HuH-7 (cell line): ENCODE measurements at regions not wholly inside any gene's neighbourhood (a gene's known extent, or its start where the extent isn't known, plus 50 kb on each side); places are given as distances from the start of the nearest gene placed in this dataset.
"Not testable (repeated sequence)": the region's sequence is repeated elsewhere in the genome, so short reads cannot be mapped to it uniquely, and the experiment has no call there.

Experiments
- DNase-seq: peaks from one replicate; pipeline ENCODE4 v3.0.0; 2011; ENCODE audit warnings: low spot score

DNA sequence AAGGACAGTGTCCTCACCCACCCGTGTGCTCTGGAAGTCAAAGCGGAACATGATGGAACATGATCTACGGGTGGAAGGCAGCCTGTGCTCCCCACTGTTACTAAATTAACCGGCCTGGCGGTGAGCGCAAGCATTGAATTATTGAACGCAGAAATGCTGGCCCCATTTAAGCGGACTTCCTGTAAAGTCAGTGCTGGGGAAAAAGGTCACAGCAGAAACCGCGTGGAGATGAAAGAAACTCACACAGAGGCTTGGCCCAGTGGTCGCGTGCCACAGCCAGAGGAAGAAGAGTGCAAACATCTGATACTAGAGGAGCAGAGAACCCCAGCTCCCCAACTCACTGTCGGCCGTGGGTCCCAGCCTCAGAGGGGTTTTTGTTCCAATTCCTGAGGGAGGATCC is 321.2 kb downstream of the ADGRD1 start:
- DNase-seq, result no peak

DNA sequence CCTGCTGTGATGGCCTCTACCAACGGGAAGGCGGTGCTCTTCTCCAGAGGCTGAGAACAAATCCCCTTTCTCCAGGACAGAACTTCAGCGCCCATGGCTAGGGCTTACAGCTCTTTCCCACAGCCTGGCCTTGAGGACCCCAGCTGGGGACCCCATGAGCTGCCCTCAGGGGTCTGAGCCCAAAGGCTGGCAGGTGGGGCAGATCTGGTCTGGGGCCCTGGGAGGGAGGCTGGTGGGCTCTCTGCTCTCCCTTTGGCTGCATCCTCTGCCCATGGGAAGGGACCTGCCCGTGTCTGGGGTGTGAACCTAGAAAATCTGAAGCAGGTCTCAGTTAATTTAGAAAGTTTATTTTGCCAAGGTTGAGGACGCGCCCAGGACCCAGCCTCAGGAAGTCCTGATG is 322.1 kb downstream of the ADGRD1 start:
- no peak for DNase-seq

DNA sequence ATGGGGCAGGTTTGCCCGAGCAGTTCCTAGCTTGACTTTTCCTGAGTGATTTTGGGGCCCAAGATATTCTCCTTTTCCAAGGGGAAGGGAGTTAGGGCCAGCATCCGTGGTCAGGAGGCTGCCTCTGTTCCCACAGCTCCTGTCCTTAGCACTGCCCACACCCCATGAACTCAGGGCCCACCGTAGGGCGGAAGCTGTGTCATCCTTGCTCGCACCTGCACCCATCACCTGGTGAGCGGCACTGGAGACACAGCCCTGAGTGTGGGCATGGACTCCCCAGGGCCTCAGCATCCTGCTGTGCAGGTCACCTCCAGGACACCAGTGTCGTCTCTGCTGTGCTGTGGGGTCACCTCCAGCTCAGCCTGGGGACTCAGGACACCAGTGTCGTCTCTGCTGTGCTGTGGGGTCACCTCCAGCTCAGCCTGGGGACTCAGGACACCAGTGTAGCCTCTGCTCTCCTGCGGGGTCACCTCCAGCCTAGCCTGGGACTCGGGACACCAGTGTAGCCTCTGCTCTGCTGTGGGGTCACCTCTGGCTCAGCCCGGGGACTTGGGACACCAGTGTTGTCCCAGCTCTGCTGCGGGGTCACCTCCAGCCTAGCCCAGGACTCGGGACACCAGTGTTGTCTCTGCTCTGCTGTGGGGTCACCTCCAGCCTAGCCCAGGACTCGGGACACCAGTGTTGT is 322.9 kb downstream of the ADGRD1 start:
- no peak for DNase-seq

- not testable (repeated sequence) for DNase-seq
Measured at GRCh38 chr12:131277186-131278091, 323.7 kb downstream of the ADGRD1 start.

DNA sequence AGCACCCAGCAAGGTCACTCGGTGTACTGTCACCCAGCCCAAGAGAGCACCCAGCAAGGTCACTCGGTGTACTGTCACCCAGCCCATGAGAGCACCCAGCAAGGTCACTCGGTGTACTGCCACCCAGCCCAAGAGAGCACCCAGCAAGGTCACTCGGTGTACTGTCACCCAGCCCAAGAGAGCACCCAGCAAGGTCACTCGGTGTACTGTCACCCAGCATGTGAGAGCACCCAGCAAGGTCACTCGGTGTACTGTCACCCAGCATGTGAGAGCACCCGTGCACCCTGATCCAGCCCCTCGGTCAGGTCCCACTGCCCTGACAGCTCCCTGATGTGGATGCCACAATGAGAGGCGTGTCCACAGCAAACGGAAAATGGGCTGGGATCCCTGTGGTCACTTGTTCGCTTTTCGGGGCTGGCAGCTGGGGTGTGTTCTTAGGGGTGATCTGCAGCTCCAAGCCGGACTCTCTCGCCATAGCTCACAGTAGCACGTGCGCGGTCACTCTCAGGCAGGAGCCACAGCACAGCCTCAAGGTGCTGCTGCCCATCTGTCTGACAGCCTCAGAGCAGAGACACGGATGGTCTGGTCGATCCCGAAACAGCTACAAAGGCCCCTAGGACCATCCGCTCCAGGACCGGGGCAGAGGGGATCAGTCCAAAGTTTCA is 324.9 kb downstream of the ADGRD1 start:
- DNase-seq, result not testable (repeated sequence)

DNA sequence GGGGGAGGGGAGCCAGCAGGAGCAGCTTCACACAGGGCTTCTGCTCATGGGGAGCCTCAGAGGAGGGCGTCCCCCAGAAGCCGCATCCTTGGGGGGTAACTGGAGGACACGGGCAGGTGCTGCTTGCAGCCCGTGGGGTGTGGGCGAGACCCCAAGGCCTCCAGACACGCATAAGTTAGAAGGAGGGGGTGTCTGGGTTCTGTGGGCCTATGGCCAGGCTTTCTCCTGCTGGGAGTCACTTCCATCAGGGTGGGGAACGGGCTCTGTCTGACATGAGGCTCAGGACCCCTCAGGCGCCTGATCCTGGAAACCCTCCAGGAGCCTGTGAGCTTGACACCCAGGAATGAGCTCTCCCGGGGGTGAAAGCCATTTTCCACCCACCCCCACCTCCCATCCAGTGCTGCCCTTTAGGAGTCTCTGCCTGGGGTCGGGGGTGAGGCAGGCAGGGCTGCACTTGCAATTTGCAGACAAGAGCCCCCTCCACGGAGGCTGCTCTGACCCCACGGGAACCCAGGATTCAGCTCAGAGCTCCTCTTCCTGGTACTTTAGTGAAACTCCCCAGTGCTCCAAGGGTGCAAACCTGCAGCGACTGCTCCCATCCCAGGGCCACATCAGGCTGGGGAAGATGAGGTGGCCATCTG is 325.7 kb downstream of the ADGRD1 start:
- DNase-seq, result no peak

DNA sequence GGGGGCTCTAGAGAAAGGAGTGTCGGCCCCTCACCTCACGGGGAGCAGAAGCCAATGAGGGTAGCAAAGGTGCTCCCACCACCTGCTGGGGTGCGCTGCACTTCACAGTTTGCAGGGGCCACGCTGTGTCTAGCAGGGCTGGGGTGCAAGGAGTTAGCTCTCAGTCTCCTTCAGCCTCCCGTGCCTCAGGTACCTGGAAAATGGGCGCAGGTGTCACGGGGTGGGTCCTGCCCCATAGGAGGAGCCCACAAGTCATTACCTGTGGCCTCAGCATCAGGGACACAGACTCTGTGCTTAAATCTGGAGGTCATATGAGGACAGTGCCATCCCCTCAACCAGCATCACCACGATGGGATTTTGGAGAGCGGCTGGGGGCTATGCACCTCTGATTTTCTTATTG is 326.7 kb downstream of the ADGRD1 start:
- no peak for DNase-seq

DNA sequence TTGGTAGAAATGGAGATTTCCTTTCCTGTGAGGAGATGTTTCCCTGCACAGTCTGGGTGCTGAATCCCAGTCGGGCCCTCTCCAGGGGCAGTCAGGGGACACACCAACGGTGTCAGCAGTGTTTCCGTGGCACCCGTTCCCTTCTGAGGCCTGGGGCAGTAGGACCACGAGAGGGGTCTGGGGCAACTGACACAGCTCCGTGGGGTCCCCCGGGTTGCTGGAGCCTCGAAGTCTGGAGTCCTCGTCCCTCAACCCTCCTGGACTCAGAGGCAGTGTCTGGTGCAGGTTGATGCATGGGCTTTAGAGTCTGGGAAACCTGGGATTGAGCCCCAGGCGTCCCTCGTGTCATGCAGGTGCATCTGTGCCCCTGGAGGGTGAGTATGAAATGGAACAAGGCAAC is 327.3 kb downstream of the ADGRD1 start:
- DNase-seq, result no peak

DNA sequence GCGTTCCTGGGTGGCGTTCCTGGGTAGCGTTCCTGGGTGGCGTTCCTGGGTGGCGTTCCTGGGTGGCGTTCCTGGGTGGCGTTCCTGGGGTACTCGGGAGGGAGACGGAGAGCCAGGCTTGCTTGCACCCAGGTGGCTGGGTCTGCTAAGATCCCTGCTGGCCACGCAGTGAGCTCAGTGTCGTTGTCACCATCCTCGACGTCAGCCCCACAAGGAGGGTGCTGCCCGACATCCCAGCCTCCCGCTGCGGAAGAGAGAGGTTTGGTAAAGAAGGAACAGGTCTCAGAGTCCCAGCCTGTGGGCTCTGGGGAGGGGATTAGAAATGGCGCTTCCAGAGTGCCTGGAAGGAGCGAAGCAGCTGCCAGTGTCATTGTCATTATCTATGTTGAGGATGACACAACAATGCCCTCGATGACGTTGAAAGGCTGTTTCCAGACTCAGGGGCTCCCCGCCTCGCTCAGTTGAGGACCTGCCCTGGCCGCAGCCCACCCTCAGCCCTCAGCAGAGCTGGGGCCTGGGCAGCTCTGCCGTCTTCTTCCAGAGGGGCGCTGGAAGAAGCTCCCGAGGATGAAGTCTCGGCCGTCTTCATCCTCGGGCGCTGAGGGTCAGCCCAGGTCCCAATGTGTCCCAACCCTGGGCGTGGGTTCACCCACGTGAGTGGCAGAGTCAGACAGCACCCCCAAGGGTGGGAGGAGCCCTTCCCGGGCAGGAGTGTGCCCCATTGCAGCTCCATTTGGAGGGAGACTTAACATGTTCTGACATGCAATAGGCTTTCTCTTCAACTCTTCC is 328.8 kb downstream of the ADGRD1 start:
- DNase-seq, result no peak

- DNase-seq, result no peak
Measured at GRCh38 chr12:131283191-131283861, 329.6 kb downstream of the ADGRD1 start.

GRCh38 chr12:131283862-131284825 is 330.4 kb downstream of the ADGRD1 start:
- not testable (repeated sequence) for DNase-seq

DNA sequence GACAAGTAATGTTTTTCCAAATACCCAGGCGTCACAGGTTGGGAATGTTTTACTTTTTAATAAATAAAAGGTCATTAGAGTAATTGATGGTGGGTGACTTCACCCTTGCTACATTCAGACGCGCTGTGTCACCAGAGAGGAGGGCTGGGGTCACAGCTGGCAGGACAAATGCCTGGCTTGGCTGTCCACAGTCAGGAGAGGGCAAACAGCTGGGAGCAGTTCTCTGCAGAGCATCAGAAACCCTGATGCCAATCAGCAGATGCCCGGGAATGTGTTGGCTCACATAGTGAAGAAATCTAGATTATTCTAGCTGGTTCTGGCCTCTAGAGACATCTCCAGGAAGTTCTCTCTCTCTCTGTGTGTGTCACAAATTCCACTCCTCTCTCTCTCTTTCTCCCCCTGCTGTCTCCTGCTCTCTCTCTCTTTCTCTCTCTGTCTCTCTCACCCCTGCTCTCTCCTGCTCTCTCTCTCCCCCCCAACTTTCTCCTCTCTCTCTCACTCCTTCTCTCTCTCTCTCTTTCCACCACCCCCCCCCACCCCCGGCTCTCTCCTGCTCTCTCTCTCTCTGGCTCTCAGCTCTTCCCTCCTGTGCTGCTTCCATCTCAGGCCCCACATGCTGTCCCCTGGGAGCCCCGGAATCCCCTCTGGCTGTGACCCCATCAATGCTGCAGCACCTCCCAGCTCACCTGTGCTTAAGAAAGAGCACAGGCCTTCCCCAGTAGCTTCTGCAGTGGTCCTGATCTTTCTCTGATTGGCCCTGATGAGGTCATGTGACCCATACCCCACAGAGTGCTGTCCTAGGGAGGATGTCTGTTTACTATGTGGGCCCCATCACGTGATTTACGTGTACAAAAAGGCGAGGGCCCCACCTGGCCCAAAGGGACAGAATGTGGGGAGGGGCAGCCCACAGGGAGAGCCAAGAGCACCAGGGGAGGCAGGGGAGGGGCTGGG is 331.5 kb downstream of the ADGRD1 start:
- DNase-seq, result not testable (repeated sequence)

GRCh38 chr12:131285905-131286295 is 332.2 kb downstream of the ADGRD1 start:
- not testable (repeated sequence) for DNase-seq

DNA sequence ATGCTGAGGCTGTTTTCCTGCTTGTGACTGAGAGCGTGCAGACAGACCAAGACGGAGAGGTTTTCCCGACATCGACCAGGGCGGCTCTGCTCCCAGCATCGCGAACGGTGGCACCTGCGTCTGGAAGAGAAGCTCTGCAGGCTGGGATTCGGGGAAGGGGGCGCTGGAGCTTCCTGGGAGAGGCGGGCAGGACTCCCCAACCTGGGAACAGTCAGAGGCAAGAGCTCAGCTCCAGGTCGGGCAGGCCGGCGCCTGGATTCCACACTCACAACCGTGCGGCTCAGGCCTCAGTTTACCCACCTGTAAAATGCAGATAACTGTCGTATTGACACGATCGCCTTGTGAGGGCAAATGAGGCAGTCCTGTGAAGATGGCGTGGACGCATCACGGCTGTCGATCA is 332.6 kb downstream of the ADGRD1 start:
- DNase-seq, result not testable (repeated sequence)

GRCh38 chr12:131287015-131287937 is 333.6 kb downstream of the ADGRD1 start:
- no peak for DNase-seq

DNA sequence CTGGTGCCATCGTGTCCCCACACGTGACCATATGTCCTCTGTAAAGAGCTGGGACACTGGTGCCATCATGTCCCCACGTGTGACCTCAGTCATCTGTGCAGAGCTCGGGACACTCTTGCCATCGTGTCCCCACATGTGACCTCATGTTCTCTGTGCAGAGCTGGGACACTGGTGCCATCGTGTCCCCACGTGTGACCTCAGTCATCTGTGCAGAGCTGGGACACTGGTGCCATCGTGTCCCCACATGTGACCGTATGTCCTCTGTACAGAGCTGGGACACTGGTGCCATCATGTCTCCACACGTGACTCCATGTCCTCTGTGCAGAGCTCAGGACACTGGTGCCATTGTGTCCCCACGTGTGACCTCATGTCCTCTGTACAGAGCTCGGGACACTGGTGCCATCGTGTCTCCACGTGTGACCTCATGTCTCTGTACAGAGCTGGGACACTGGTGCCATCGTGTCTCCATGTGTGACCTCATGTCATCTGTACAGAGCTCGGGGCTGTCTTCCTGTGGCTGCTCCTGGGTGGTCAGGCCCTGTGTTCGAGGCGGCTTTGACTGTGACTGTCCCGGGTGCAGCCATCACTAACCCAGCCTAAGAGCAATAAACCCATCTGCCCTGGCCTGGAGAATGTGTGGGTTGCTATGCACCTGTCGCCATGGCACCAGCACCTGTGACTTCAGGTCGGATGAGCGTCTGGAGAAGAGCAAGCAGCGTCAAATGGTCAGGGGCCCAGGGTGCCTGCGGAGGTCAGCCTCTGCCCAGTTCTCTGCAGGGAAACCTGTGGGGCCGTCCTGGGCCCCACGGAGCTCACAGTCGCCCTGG is 334.4 kb downstream of the ADGRD1 start:
- DNase-seq, result no peak
